ENCODE measurements at regions not wholly inside any gene's neighbourhood (a gene's known extent, or its start where the extent isn't known, plus 50 kb on each side); places are given as distances from the start of the nearest gene placed in this dataset.

DNA sequence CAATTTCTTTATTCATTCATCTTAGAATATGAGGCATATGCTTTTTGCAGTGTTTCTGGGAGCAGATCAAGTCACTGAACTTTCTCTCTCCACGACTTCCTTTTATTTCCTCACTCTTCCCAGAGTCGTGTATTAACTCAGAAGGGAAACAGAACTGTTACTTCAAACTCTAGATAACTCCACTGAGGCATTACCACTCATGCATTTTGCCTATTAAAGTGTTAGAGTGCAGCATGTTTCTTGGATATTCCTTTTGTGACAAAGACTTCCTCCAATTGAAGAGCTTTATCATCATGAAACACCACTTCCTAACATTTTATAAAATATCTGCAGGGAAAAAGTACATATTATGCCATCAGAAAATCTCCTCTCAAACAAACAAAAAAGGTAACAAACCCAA, 797.4 kb upstream of the COBL start:
- DNase-seq: no peak

GRCh38 chr7:52107355-52107754, 790.7 kb upstream of the COBL start:
- no peak for DNase-seq

DNA sequence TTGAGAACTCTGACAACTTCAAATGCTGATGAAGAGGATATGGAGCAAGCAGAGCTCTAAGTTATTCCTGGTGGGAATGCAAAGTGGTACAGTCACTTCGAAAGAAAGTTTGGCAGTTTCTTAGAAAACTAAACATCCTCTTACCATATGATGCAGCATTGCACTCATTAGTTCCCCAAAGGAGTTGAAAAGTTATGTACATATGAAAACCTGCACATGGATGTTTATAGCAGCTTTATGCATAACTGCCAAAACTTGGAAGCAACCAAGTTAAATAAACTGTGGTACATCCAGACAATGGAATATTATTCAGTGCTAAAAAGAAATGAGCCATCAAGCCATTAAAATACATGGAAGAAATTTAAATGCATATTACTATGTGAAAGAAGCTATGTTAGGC, 779.3 kb upstream of the COBL start:
- DNase-seq: no peak

- DNase-seq: no peak
Observed at GRCh38 chr7:52091996-52092395, 775.4 kb upstream of the COBL start.

DNA sequence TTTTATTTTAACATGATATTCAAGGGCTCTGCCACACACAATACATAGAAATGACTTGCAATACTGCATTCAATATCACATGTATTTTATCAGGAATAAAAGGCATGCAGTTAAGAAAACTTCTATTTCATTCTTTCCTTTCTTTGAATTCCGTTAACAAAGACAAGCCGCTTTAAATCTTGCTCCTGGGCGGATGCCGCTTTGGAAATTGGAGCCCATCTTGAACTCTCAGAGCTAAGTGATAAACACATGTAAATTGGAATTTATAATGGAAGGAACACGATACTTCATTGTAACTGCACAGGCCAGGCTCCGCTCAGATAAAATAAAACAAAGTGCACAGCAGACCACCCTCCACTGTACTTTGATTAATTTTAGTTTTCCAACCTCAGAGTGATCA, 774.5 kb upstream of the COBL start:
- no peak for DNase-seq

- DNase-seq: no peak
Observed at GRCh38 chr7:52088008-52088901, 771.6 kb upstream of the COBL start.

DNA sequence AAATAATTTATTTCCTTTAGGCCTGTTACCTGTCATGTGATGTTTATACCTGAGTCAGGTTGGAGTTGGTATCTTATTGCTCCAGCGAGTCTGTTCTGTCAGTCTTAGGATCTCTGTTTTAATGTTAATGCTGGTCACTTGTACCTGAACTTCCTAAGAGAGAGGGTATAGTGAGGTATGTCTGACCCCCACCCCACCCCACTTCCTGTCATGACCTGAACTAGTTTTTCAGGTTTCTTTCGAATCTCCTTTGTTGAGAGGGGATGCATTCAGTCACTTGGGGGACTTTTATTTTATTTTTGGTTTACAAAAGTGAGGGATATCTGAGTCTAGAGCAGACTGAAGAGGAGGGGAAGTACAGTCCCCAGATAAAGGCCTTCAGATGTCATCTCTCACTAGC, 769.0 kb upstream of the COBL start:
- DNase-seq: no peak

DNA sequence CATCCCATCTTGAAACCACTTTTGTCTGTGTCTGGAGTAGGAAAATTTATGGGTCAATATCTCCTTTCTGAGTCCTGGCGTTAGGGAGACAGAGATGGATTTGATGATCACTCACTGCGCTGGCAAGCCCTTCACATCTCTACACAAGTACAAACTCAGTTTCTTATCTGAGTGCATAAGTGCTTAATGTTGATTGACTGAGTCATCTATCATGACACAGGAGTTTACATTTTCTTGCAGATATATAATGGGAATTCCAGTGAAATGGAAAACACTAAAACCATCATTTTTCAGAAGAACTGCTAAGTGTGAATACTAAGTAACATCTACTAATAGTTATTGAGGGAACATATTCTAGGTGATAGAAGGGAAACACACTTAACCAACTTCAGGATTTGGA, 763.9 kb upstream of the COBL start:
- DNase-seq: no peak

- DNase-seq: no peak
Observed at GRCh38 chr7:52079726-52080125, 763.1 kb upstream of the COBL start.

- no peak for DNase-seq
Observed at GRCh38 chr7:52077571-52077970, 761.0 kb upstream of the COBL start.

GRCh38 chr7:52074912-52075311, 758.3 kb upstream of the COBL start:
- DNase-seq: no peak

DNA sequence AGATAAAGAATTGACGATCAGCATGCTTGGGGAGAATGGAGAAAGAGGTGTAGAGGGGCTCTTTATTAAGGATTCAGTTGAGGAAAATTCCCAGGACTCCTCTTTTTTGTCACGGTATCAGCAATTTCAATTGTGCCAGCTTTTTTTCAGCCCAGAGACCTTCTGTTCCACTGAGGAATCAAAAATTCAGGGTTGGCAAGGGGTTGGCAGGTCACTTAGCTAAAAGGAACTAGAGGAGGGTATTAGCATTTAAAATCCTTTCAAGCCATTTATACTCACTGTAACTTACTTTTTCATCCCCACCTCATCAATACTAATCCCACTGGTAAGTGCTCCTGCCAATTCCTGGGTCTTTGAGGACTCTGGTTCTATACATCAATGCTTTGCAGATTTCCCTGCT, 757.5 kb upstream of the COBL start:
- no peak for DNase-seq

GRCh38 chr7:52071744-52072143, 755.1 kb upstream of the COBL start:
- no peak for DNase-seq

DNA sequence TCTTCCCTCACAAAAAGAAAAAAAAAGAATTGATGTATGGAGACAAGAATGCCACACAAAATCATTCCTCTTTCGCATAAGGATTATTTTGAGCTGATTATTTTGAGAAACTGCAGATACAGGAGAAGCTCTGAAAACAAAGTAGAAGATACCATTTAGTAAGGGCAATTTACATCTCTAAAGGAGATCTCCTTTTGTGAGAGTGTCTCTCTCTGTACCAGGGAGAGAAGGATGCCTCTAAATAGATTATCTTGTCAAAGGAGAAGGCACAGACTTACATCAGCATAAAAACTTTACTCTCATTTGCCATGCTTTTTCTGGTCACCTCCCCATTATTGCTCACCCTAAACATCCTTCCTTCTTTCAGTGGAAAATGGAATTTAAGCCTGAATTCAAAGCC, 747.9 kb upstream of the COBL start:
- DNase-seq: no peak

DNA sequence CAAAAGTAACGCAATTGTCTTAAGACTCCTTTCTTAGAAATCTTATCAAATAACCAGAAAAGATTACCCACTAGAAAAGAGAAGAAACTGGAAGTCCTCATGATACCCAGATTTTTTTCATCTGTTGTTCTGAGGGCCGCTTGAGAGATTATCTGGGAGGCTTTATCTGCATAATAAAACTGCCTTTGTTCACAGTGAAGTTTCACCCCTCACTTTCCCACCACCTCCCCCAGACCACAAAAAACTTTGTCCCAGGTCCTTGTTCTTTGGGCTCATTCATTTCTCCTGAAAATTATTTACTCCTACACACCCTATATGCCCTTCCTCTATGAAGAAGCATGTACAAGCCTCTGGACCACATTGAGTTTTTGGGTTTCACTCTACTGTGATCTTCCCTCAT, 745.1 kb upstream of the COBL start:
- no peak for DNase-seq

GRCh38 chr7:52053525-52053924, 736.9 kb upstream of the COBL start:
- DNase-seq: no peak

DNA sequence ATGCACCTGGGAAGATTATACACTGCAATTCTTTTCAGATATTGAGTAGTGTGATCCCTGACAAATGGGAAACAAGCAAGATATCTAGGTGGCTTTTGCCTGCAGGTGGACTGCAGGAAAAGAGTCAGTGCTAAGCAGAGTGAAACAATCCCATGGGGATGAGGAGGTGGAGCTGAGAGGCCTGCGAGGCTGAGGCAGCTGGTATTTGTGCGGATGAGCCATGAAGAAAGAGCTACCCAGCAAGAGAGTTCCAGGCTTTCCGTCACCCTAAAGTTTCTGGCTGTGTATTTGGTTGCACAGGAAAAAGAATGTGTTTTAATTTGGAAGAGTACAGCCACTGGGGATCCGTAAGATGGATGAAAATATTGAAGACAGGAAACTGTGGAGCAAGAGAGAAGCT, 714.1 kb upstream of the COBL start:
- no peak for DNase-seq

DNA sequence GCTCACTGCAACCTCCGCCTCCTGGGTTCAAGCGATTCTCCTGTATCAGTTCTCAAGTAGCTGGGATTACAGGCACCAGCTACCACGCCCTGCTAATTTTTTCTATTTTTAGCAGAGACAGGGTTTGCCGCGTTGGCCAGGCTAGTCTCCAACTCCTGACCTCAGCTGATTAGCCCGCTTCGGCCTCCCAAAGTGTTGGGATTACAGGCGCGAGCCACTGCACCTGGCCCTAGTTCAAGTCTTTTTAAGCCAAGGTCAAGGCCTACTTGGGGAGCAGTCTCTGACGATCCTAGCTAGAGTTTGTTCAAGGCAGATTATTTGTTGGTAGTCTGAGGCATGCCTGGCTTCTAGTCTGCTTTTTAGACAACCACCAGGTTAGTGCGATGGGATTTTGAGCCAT, 709.5 kb upstream of the COBL start:
- DNase-seq: no peak

DNA sequence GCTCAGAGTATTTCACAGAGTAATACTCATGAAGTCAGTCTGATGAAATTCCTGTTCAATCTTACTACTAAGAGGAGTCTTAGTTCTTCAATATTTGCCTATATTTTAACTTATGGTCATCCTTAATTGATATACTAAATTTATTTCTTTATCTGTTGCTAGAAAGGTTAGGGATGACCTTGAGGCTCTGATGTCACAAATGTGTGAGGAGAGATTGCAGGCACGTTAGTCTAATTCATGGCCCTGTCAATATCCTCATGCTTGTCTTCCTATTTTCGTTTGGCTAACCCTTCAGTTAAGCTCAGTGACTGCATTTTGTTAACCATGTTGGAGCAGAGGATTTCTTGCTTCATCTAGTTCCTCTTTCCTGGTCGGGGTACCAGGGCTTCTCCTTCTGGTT, 704.7 kb upstream of the COBL start:
- no peak for DNase-seq

DNA sequence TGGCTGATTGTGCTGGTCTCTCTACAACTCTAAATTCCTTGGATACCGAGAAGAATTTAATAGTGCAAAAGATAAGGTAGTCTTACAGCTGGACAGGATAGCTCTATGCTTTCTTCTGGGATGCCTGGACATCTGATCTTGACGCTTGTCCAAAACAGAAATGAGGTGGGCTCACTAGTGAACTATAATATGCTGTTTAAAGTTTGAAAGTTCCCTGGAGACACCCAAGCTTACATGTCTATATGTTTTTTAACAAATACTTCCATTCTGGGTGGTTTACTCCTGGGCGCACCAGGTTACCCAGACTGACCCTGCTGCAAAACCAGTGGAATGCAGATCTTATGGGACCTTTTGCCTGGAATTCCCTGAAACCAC, 702.1 kb upstream of the COBL start:
- DNase-seq: no peak

GRCh38 chr7:52017802-52018679, 701.4 kb upstream of the COBL start:
- peak; percentile 20 to 25 for DNase-seq

GRCh38 chr7:52009181-52009580, 692.6 kb upstream of the COBL start:
- DNase-seq: no peak

DNA sequence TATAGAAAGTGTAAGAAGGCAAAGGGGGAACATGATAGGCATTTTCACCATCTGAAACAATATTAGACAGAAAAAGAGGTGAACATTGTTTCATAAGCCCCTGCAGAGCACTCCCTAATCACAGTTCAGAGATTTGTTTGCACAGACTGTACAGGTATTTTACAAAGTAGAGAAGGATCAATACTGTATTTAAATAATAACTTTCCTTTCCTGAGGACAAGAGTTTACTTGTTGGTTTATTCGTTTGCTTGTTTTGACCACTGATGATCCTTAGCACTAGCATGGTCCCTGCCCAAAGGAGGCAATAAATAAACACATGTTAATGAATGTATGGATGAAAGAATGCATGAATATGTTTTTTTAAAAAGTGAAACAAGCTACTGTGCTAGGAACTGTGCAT, 690.1 kb upstream of the COBL start:
- no peak for DNase-seq

DNA sequence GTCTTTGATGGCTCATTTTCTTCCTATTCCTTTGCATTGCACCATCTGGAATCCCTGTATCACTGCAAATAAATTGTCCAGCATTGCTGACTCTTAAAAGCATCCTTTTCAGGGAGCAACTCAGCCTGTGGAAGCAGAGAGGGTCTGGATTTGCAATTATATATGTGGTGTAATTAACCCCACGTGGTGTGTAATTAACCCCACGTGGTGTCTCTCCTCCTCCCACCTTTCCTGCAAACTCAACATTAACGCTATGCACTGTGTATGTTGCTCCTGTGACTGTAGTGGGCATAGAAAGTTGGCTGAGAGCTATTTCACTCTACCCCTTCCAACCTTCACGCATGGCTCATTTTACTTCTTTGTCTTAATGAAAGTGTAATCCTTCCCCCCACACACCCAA, 689.0 kb upstream of the COBL start:
- DNase-seq: no peak
